Nephron progenitor cell (in vitro differentiated cells): ENCODE measurements at regions not wholly inside any gene's neighbourhood (a gene's known extent, or its start where the extent isn't known, plus 50 kb on each side); places are given as distances from the start of the nearest gene placed in this dataset.

ENCODE experiments used
- DNase-seq: peaks from one replicate; pipeline ENCODE4 v3.0.0; 2021
- H3K27ac Mint-ChIP-seq: 2 replicates; pipeline ENCODE4 v1.8.0; 2021; ENCODE audit warnings: mild to moderate bottlenecking, moderate library complexity, mixed read lengths
- H3K27me3 Mint-ChIP-seq: 2 replicates; pipeline ENCODE4 v1.8.0; 2021; ENCODE audit warnings: mild to moderate bottlenecking, low read depth, mixed read lengths; ENCODE audit not compliant: poor library complexity
- H3K36me3 Mint-ChIP-seq: 2 replicates; pipeline ENCODE4 v1.8.0; 2021; ENCODE audit warnings: low read depth, mixed read lengths
- H3K4me1 Mint-ChIP-seq: 2 replicates; pipeline ENCODE4 v1.8.0; 2021; ENCODE audit warnings: mixed read lengths
- H3K4me3 Mint-ChIP-seq: 2 replicates; pipeline ENCODE4 v1.8.0; 2021; ENCODE audit warnings: mild to moderate bottlenecking, moderate library complexity, mixed read lengths
- H3K9me3 Mint-ChIP-seq: 2 replicates; pipeline ENCODE4 v1.8.0; 2021; ENCODE audit warnings: mild to moderate bottlenecking, moderate library complexity, mixed read lengths
- TF ChIP-seq, protein P1 (sequence below): fragments of 200-600 bp; sonication (generic); IDR thresholded peaks from 2 replicates; pipeline ENCODE4 v1.5.0; 2021; ENCODE audit warnings: antibody characterized with exemption

DNA sequence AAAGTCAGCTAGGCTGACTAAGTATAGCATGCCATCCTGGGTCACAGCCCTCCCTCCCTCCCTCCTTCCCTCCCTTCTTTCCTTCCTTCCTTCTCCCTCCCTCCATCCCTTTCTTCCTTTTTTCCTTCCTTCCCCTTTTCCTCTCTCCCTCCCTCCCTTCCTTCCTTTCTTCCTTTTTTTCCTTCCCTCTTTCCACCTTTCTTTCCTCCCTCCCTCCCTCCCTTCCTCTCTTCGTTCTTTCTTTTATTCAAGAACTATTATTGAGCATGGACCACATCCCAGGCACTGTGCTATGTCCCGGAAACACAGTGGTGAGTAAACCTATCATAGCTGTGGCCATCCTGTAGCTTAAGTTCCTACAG, 106.2 kb upstream of the BACH2 start:
- H3K27ac Mint-ChIP-seq = no peak overlapping the region
- H3K27me3 Mint-ChIP-seq = peaks cover 3% of the 10 kb centered on the region
- no peaks in the 10 kb centered on the region for H3K36me3 Mint-ChIP-seq
- H3K9me3 Mint-ChIP-seq = peaks cover 8% of the 10 kb centered on the region
- DNase-seq = no peak
- TF ChIP-seq, protein P1, sequence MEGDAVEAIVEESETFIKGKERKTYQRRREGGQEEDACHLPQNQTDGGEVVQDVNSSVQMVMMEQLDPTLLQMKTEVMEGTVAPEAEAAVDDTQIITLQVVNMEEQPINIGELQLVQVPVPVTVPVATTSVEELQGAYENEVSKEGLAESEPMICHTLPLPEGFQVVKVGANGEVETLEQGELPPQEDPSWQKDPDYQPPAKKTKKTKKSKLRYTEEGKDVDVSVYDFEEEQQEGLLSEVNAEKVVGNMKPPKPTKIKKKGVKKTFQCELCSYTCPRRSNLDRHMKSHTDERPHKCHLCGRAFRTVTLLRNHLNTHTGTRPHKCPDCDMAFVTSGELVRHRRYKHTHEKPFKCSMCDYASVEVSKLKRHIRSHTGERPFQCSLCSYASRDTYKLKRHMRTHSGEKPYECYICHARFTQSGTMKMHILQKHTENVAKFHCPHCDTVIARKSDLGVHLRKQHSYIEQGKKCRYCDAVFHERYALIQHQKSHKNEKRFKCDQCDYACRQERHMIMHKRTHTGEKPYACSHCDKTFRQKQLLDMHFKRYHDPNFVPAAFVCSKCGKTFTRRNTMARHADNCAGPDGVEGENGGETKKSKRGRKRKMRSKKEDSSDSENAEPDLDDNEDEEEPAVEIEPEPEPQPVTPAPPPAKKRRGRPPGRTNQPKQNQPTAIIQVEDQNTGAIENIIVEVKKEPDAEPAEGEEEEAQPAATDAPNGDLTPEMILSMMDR = no peak
- H3K4me1 Mint-ChIP-seq = peaks cover 79% of the 10 kb centered on the region
- no peak overlapping the region for H3K4me3 Mint-ChIP-seq

DNA sequence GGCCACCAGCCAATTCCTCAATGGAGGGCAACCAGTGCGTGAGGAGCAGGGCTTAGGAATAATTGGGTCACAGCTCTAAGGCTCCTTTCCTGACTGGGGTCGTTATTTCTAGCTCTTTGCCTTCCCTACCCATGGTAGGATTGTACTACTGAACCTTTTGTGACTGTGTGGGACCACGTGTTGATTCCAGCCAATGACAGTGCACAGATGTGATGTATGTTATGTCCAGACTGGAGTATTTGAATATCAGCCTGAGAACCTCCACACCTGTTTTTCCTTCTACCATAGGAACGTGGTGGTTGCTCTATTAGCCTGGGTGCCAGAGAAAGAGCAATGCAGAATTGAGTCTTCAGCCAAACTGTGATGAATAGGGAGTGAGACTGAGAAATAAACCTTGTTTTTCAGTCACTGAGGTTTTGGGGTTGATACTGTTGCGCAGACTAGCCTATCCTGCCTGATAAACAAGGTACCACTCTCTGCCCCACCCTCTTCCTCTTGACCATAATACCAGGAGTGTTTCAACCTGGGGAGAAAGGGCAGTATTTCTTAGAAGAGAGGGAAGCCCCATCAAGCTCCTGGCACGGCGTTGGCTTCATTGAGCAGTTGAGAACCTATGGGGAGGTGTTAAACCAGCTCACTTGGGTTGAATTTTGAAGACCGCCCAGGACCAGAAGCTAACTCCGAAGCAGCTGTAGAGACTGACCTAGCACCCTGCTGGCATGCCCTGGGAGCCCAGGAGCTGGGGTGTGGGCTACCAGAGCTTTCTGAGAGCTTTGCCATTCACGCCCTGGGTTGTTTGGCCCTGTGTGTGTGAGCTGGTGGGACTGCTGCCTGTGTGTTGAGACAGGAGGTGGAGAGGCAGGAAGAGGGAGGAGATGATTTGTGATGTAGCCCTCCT, 105.5 kb upstream of the BACH2 start:
- H3K27ac Mint-ChIP-seq = no peak overlapping the region
- H3K36me3 Mint-ChIP-seq = no peaks in the 10 kb centered on the region
- peaks cover 3% of the 10 kb centered on the region for H3K27me3 Mint-ChIP-seq
- TF ChIP-seq, protein P1 = no peak
- no peak for DNase-seq
- H3K9me3 Mint-ChIP-seq = peaks cover 2% of the 10 kb centered on the region
- no peak overlapping the region for H3K4me3 Mint-ChIP-seq
- H3K4me1 Mint-ChIP-seq = peaks cover 85% of the 10 kb centered on the region

DNA sequence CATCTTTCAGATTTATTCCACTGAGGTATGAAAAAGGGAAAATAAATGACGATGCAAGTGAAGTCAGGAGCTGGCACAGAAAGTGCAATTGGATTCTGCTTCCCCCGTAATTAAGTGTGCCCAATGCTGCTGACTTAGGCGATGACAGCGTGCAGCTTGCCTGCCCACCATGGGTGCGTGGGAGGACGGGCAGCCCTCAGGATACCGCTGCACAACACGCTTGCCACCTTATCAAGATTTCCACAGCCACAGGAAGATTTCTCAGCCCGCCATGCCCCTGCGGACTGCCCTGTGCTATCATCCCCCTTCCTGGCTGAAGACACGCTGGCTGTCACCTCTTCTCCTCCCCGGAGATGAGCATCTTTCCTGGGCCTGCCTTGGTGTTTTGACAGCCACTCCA, 103.3 kb upstream of the BACH2 start:
- TF ChIP-seq, protein P1 = no peak
- Mint-ChIP-seq H3K36me3 (no peaks in the 10 kb centered on the region), H3K9me3 (no peaks in the 10 kb centered on the region), H3K4me3 (no peak overlapping the region), H3K27ac (no peak overlapping the region), H3K4me1 (peaks cover 78% of the 10 kb centered on the region), H3K27me3 (peaks cover 3% of the 10 kb centered on the region)
- no peak for DNase-seq

DNA sequence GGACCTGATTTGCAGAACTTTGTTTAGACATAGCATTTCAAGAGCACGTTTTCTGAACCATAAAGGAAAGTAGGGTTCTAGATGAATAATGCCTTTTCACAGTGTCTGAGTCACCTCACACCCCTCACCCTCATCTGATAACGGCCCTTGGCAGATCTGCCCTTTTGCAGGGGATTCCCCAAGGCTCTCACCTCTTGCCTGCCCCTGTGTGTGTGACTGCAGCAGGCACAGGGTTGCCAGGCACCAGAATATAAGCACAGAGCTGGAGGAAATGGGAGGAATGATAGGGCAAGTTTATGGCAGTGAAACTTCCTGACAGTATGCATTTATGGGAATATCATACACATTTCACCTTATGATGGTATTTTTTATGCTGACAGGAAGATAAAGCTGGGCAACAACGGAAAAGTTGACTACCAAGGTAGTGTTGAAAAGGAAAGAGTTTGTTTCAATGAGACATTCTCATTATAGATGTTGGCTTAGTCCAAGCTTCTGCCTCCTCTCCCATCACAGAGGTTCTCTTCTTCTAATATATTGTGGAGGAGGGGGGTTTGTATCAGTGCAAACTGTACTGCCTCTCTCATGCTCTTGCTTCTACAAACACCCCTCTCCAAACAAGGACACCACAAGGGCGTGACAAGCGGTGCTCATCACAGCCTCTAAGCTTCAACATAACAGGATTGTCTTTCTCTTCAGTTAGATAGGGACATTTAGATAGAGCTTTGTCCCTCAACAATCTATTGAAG, 101.5 kb upstream of the BACH2 start:
- no peak overlapping the region for H3K4me3 Mint-ChIP-seq
- DNase-seq = no peak
- TF ChIP-seq, protein P1 = no peak
- H3K27ac Mint-ChIP-seq = peak overlapping the region; percentile 55
- H3K36me3 Mint-ChIP-seq = no peaks in the 10 kb centered on the region
- H3K27me3 Mint-ChIP-seq = peaks cover 3% of the 10 kb centered on the region
- no peaks in the 10 kb centered on the region for H3K9me3 Mint-ChIP-seq
- H3K4me1 Mint-ChIP-seq = peaks cover 59% of the 10 kb centered on the region

DNA sequence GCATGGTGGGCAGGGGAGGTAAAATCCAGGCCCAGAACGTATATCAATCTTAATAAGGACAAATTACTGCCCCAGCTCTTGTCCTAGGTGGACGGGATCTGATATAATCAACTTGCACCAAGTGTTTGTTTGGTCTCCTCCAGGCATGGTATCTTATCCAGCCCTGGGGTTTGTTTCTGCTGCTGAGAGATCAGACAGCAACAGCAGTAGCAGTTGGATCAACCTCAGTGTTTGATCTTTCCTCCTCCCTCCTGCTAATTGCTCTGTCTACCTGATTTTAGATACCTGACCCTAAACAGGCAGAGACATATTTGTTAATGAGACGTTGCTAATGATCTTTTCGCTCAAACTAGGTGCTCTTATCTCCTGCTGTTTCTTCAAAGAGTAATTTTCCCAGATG, 100.4 kb upstream of the BACH2 start:
- Mint-ChIP-seq H3K27me3 (peaks cover 3% of the 10 kb centered on the region), H3K4me3 (no peak overlapping the region), H3K36me3 (no peaks in the 10 kb centered on the region), H3K9me3 (no peaks in the 10 kb centered on the region), H3K4me1 (peaks cover 48% of the 10 kb centered on the region), H3K27ac (no peak overlapping the region)
- DNase-seq = no peak
- TF ChIP-seq, protein P1 = no peak
